AG04450 (cell line): ENCODE measurements at regions not wholly inside any gene's neighbourhood (a gene's known extent, or its start where the extent isn't known, plus 50 kb on each side); places are given as distances from the start of the nearest gene placed in this dataset. TPM values are rescaled to one million over a fixed set of nuclear protein-coding genes. Genes with fewer than 3 reads are reported as not detected.

Experiments used
- CTCF ChIA-PET: fragments of 300-600, 350-600 bp; formaldehyde crosslinking; extraction: SDS; loops from one replicate; lab custom pipeline; 2022; ENCODE audit warnings: antibody characterized with exemption, inconsistent platforms; lab: Charles Lee
- POLR2A ChIA-PET: fragments of 350-600 bp; formaldehyde crosslinking; extraction: SDS; loops from one replicate; lab custom pipeline; 2021; ENCODE audit warnings: antibody characterized with exemption, inconsistent platforms; lab: Yijun Ruan, JAX
- DNase-seq: peaks from one replicate; pipeline ENCODE4 v3.0.0-alpha.2; 2011; ENCODE audit warnings: low read depth, low spot score
- H3K27ac ChIP-seq: one replicate; pipeline ENCODE4 v1.5.1; 2012; ENCODE audit warnings: low read depth, low read length, control low read depth
- H3K27me3 ChIP-seq: one replicate; pipeline ENCODE4 v1.6.0; 2012; ENCODE audit warnings: low read length; ENCODE audit not compliant: control insufficient read depth, insufficient read depth
- H3K4me3 ChIP-seq: 2 replicates; pipeline ENCODE4 v1.5.1; 2011; ENCODE audit warnings: mild to moderate bottlenecking, low read depth, low read length, control low read depth
- H3K9me3 ChIP-seq: 2 replicates; pipeline ENCODE4 v1.5.1; 2012; ENCODE audit warnings: low read length; ENCODE audit not compliant: control insufficient read depth, insufficient read depth
- CTCF ChIP-seq: IDR thresholded peaks from 2 replicates; pipeline ENCODE4 v1.5.1; 2011; ENCODE audit warnings: low read depth, low read length, control low read depth, inconsistent platforms
- small RNA-seq: library from RNA; depleted of rRNA; stranded (forward); fragments of <200 nt; gene quantifications from one replicate; pipeline ENCODE3, GENCODE V24; 2012; ENCODE audit warnings: low read depth; ENCODE audit not compliant: insufficient read length

GRCh38 chr12:75564852-75565251, 53.4 kb upstream of the KRR1 start:
- Histone ChIP-seq H3K9me3 (no peaks in the 10 kb centered on the region), H3K4me3 (no peak overlapping the region), H3K27ac (no peak overlapping the region), H3K27me3 (no peaks in the 10 kb centered on the region)
- POLR2A ChIA-PET, result no interaction called here
- no peak for DNase-seq
- no peak for TF ChIP-seq CTCF
- CTCF ChIA-PET, result interaction anchor here (0.8 kb wide), 1 partner anchor 38 kb away, joined by 3 read pairs; no protein-coding TSS in a partner anchor

GRCh38 chr12:75564398-75564797, 53.0 kb upstream of the KRR1 start:
- H3K4me3 ChIP-seq, result no peak overlapping the region
- no peak for DNase-seq
- TF ChIP-seq CTCF, result no peak
- H3K27ac ChIP-seq, result no peak overlapping the region
- CTCF ChIA-PET, result interaction anchor here (0.6 kb wide), 1 partner anchor 25 kb away, joined by 3 read pairs; no protein-coding TSS in a partner anchor
- POLR2A ChIA-PET, result no interaction called here
- no peaks in the 10 kb centered on the region for H3K27me3 ChIP-seq
- no peaks in the 10 kb centered on the region for H3K9me3 ChIP-seq

GRCh38 chr12:75563351-75563750, 51.9 kb upstream of the KRR1 start:
- CTCF ChIA-PET, result no interaction called here
- H3K27ac ChIP-seq, result no peak overlapping the region
- no peaks in the 10 kb centered on the region for H3K27me3 ChIP-seq
- no peak overlapping the region for H3K4me3 ChIP-seq
- no peak for DNase-seq
- no peaks in the 10 kb centered on the region for H3K9me3 ChIP-seq
- POLR2A ChIA-PET, result no interaction called here
- TF ChIP-seq CTCF, result no peak

- Histone ChIP-seq H3K4me3 (no peak overlapping the region), H3K27me3 (no peaks in the 10 kb centered on the region), H3K27ac (no peak overlapping the region), H3K9me3 (no peaks in the 10 kb centered on the region)
- CTCF ChIA-PET, result interaction anchor here (1.1 to 1.2 kb wide), 2 partner anchors 33 to 36 kb away, joined by 3 to 4 read pairs; no protein-coding TSS in a partner anchor
- no peak for TF ChIP-seq CTCF
- DNase-seq, result no peak
- POLR2A ChIA-PET, result no interaction called here
These were observed 50.5 kb upstream of the KRR1 start for GRCh38 chr12:75561921-75562320.

Small RNA genes in the stretch of these regions (small RNA-seq; reads per million reads assigned to genes)
- not detected for gene AC011611.1
- gene AC011611.6, result not detected
- gene RF00156, result not detected
- not detected for gene RN7SL734P
